HG03039 (cell line): ENCODE measurements at regions not wholly inside any gene's neighbourhood (a gene's known extent, or its start where the extent isn't known, plus 50 kb on each side); places are given as distances from the start of the nearest gene placed in this dataset.
"Not testable (repeated sequence)": the region's sequence is repeated elsewhere in the genome, so short reads cannot be mapped to it uniquely, and the experiment has no call there.

ENCODE experiments used
- ATAC-seq: cut with Tn5 transposase; IDR thresholded peaks from one replicate; pipeline ENCODE4 v1.9.1; 2021; ENCODE audit warnings: mild to moderate bottlenecking, moderate library complexity; ENCODE audit not compliant: unreplicated experiment

DNA sequence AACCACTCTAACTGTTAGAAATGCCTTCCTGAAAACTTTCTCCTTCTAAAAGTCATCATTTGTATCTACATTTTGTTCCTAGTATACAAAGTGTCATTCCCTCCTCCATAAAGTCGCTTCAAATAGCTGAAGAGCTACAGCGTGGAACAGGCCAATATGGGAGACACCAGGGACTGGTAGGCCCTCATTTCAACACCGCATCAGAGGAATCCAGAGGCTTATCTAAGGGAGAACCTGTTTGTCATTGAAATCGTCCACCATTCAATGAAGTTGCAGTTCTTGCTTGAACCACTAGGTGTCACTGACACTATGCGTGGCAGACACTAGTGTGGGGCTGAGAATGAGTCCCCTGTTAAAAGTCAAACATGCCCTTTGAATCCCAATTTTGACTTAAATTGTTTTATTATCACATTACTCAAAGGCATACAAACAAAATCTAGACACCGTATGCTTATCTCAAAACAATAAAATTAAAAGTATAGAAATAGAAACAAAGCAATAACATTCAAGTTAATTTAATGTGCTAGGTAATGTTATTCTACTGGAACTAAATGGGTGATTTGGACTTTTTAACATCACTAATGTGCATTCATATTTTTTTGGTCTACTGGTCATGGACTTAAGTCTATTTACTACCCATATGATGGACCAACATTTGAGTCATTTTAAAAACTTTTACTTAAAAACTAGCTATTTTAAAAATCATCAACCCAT, 182.3 kb downstream of the FCRL5 start:
- ATAC-seq, result no peak

DNA sequence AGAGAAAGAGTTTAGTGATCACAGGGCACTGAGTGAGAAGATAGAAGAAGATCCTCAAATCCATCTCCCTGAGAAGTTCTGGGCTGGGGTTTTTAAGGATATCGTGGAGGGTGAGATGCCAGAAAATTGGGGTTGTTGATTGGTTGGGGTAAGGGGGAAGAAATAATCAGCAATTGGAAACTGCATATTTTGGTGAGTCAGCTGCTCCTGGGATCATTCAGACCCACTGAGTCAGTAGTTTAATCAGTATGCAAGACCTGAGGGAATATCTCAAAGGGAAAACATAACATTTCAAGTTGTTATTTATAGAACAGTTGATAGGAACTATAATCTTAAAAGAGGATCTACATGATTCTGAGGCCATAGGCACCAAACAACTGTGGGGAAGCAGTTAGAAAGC, 183.4 kb downstream of the FCRL5 start:
- ATAC-seq, result not testable (repeated sequence)

DNA sequence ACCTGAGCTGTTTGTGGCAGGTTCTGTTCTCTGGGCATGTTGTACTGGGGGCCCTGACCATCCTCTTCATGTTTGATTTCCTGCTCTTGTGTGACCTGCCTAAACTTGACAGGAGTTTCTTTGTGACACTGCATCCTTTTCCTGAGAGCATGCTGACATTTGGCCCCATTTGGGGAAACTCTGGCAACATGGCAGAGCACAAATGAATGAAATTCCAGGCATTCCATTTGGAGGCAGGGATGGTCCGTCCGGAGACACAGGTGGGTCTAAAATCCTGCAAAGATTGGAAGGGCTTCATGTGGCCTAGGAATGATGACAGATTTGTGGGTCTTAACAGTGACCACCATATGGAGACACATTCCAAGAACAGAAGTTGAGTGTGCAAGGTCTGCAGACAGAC, 184.0 kb downstream of the FCRL5 start:
- no peak for ATAC-seq

DNA sequence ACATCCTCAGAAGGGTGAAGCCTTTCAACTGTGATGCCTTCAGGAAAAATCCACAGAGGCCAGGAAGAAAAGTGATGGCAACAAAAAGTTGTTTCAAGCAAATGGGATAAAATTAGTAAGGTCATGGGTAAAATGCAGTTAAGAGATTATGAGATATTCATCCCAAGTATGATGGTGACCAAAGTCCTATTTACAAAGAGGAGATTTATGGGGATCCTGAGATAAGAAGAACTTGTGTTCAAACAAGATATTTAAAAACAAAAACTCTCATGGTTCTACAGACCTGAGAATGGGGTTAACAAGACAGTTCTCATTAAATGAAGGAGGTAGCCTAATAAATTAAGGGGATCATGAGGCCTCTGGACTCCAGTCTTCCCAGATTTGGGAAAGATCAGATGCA, 184.4 kb downstream of the FCRL5 start:
- ATAC-seq, result no peak

DNA sequence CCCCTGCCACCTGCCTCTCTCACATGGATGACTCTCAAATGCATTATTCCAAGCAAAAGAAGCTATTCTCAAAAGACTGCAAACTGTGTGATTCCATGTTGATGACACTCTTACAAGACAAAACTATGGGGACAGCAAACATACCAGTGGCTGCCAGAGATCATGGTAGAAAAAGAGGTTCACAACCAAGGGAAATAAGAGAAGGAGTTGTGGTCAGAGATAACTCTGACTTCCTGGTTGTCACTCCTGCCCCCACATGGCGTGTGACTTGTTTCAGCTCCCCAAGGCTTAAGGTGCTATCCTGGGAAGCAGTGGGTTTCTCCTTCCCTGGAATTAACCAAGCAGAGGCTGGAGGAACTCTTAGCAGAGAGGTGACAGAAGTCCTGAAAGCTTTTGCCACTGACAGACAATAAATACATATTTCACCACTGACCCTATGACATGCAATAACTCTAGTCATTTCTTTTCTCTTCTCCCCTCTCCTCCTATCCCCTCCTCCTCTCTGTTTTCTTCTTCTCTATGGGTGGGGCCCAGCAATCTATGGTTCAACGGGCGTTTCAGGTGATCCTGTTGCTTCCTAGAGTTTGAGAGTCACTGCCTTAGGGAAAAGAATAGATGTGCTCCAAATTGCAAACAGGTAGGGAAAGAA, 185.1 kb downstream of the FCRL5 start:
- ATAC-seq, result no peak

DNA sequence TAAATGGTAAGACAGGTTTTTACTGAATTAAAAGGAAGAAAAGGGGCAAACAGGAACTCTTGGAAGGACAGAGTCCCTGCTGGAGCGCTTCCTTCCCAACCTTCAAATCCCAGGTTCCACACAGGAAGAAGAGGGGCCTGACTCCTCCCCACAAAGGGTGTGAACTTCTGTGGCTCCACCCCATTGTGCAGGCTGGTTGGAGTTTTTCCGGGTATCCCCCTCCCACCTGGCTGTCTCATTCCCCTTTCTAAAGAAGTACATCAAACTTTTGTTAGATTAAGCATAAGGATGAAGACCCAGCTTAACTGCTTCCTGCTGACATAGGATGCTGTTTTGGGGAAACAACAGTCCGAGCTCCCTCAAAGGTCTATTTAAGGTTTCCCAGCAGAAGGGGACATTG, 187.7 kb downstream of the FCRL5 start:
- no peak for ATAC-seq

DNA sequence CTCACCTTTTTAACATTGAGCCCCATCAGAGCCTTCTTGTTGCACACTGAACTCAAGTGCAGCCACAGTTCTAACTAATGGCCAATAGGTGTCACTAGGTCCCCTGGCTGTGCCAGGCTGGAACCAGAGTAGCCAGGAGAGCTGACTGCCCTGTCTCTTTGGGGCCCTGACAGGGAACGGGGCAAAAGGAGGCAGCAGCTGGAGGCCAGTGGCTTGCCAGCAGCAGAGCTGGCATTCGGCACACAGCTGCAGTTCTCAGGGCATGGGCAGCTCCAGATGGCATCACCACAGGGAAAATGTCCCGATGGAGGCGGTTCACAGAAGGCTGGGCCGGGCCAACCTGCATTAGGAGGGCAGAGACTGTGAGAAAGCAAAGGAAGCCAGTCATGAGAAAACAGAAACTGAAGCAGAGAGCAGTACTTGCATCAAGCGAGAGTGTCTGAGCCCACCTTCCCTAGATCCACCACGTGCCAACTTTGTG, 188.6 kb downstream of the FCRL5 start:
- ATAC-seq, result peak; percentile 76

DNA sequence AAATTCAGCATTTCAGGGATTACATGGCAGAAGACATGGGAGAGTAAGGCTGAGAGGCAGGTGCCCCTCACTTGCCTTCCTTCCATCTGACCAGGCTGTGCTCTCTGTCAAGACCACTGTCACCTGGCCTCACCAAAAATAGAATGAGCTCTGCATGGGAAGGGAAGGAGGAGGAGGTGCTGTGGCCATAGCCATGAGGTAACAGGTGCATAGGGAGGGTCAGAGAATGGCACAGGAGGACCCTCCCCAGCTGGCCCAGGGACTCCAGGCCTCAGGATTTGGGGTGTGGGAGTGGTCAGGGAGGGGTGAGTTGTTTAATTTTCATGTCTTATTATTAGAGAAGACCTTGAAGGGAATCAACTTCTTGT, 192.3 kb downstream of the FCRL5 start:
- ATAC-seq, result no peak

DNA sequence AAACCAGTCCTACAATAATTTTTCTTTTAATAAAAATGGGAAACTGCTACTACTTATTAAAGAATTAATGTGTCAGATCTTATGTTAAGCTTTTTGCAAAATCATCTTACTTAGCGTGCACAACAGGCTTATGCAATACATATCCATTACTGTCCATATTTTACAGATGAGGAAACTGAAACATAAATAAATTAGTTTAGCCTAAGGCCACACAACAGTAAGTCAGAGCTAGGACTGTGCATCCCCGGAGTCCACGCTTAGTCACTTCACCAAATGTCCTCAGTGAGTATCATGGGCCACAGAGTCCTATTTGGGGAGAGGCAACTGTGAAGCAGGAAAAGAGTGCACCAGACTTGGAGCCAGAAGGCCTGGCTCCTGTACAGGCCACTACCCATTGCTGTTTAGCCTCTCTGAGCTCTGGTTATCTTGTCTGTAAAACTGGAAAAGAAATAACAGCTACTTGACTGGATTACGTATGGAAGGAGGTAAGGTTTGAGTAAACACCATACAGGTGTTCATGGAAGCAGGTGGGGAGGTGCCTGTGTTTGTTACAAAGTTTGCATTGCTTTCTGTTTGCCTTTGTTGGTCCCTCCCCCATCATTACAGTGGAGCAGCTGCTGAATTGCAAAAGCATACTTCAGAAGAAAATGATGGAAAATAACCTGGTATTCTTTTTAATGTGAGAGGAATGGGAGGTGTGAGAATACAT, 192.8 kb downstream of the FCRL5 start:
- ATAC-seq, result no peak

DNA sequence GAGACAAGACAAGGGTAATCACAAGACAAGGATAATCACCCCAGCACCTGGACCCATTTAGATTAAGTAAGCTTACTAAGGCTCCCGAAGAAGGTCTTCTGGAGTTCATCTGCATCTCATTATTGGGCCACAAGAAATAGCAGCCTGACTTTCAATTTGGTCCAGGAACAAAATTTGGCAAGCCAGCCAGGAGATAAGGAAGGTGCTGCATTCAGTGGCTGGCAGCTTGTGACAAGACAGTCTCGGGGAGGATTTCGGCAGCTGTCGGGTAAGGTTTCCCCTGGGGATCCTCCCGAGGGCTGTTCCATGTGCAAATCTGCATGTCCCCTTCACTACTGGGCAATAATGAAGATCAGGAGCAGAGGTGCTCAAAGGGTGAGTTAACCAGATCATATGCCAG, 195.2 kb downstream of the FCRL5 start:
- ATAC-seq, result no peak

DNA sequence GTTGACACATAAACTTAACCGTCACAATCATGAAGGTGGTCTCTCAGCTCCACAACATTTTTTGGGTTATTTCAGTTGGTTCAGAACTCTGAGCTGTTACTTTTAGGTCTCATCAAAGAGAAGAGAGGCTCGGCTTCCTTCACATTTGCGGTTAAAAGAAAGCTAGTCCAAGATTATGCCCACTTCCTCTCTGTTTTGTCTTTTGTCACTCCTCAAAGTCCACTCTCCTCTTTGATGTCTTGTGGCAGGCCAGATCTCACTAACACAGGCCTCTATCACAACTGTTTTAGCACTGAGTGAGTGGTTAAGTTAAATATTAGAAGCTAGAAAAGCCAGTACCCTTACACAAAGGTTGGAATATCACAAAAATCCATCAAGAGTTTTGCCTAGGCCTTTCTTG, 195.7 kb downstream of the FCRL5 start:
- ATAC-seq, result no peak

DNA sequence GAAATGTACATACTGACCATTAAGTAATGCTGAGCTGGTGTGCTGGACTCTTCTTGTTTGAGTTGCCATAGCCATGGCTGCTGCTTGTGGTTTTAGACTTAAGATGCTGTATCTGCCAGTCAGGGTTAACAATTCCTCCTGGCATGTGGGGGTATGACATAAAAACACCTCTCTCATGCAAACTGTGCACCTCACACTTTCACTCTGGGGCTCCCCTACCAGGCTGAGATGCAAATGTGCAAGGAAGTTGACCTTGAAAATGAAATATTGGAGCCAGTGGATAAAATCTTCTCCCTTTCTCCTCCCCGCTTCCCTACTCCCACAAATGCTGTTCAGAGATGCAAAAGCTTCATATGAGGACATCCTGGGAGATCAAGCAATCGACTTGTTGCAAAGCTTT, 198.8 kb downstream of the FCRL5 start:
- no peak for ATAC-seq

DNA sequence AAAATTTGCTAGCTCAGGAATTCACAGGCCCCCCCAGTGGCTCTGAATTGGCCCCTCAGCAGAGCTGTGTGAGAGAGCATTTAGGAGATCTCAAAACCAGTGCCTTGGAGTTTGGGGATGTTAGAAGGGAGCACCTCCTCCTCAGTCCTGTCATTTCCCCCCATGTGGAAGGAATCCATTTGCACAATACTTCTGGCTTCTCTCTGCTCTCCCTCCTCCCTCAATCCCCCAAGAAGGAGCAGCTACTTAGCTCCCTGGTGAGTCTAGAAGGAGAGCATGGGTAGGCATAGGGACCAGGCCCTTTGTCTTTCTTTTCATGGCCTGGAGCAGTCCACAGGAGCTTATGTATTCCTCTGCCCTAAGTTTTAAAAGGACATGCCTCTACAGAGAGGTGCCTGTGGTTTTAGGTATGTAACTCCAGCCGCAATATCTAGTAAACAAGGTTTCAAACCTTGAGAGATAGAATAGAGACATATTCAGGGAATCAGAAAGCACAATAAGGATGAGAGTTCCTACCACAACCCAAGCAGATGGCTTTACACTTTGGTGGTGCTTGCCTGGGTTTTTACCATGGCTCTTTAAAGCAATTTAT, 199.4 kb downstream of the FCRL5 start:
- ATAC-seq, result no peak

DNA sequence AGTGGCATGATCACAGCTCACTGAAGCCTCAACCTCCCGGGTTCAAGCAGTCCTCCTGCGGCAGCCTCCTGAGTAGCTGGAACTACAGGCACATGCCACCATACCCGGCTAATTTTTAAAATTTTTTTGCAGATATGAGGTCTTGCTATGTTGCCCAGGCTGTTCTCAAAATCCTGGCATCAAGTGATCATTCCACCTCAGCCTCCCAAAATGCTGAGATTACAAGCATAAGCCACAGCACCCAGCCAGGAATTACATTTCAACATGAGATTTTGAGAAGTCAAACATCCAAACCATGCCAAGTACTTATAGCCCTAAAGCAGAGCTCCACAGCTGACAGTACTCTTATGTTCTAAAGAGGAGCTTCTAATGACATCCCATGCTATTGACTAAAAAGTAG, 200.1 kb downstream of the FCRL5 start:
- ATAC-seq, result no peak

DNA sequence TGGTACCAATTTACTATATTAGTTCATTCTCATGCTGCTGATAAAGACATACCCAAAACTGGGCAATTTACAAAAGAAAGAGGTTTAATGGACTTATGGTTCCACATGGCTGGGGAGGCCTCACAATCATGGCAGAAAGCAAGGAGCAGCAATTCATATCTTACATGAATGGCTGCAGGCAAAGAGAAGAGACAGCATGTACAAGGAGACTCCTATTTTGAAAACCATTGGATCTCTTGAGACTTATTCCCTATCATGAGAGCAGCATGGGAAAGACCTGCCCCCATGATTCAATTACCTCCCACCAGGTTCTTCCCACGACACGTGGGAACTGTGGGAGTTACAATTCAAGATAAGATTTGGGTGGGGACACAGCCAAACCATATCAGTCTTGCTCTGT, 200.5 kb downstream of the FCRL5 start:
- ATAC-seq, result not testable (repeated sequence)

DNA sequence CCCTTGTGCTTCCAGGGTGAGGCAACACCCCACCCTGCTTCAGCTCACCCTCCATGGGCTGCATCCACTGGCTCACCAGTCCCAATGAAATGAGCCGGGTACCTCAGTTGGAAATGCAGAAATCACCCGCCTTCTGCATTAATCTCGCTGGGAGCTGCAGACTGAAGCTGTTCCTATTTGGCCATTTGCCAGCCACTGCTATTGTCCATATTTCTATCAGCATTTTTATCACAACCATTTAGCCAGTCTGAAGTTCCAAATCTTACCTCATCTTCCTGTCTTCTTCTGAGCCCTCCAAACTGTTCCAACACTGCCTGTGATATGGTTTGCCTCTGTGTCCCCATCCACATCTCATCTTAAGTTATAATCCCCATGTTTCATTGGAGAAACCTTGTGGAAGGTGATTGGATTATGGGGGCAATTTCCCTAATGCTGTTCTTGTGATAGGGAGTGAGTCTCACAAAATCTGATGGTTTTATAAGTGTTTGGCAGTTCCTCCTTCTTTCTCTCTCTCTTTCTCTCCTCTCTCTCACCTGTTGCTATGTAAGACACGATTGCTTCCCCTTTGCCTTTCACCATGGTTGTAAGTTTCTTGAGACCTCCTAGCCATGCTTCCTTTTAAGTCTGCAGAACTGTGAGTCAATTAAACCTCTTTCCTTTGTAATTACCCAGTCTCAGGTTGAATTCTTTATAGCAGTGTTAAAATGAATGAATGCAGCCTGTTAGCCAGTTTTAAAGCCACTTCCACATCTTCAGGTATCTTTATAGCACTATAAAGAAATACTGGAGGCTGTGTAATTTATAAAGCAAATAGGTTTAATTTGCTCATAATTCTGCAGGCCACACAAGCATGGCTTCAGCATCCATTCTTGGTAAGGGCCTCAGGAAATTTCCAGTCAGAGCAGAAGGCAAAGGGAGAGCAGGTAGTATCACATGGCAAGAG, 203.5 kb downstream of the FCRL5 start:
- ATAC-seq, result no peak

DNA sequence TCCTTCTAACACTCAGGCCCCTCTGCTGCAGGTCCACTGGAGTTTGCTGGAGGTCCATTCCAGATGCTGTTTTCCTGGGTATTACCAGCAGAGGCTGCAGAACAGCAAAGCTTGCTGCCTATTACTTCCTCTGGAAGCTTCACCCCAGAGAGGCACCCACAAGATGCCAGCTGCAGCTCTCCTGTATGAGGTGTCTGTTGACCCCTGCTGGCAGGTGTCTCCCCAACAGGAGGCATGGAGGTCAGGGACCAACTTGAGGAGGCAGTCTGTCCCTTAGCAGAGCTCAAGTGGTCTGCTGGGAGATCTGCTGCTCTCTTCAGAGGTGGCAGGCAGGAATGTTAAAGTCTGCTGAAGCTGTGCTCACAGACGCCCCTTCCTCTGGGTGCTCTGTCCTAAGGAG, 204.8 kb downstream of the FCRL5 start:
- ATAC-seq, result no peak

DNA sequence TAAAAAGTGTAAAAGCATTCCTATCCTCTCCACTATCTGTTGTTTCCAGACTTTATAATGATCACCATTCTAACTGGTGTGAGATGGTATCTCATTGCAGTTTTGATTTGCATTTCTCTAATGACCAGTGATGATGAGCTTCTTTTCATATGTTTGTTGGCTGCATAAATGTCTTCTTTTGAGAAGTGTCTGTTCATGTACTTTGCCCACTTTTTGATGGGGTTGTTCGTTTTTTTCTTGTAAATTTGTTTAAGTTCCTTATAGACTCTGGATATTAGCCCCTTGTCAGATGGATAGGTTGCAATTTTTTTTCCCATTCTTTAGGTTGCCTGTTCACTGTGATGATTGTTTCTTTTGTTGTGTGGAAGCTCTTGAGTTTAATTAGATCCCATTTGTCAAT, 199.6 kb upstream of the ETV3 start:
- ATAC-seq, result not testable (repeated sequence)

DNA sequence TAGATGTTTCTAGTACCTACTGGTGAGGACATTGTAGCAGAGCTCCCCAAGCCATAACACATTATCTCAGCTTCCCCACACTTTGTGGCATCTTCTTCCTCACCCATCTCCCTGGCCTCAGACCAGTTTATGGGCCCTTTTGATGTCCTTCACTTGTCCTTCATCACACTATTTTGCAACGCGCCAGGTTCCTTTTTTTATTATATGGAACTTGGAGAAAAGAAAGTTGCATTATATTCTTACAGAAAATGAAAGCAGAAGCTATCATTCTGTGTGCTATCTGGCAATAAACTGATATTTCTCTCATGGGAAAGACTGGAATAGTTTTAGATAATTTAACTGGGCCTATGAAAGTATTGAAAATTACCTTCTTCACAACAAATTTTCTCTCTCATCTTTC, 196.9 kb upstream of the ETV3 start:
- ATAC-seq, result no peak

DNA sequence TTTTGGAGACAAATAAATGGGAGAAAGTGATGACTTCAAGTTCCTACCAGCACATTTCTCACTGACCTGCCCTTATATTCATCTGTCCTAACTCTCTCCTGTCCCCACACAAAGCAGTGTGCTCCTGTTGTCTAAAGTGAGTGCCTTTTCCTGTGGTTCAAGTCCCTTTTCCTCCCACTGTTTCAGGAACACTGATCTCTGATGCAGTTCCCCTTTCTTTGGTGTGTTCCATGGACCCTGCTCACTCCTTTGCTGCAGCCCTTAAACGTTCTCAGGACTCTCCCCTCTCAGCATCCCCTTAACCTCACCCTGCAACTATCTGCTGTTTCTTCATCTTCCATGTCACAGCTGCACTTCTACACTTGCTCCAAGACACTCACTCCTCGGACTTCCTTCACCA, 195.8 kb upstream of the ETV3 start:
- ATAC-seq, result no peak

DNA sequence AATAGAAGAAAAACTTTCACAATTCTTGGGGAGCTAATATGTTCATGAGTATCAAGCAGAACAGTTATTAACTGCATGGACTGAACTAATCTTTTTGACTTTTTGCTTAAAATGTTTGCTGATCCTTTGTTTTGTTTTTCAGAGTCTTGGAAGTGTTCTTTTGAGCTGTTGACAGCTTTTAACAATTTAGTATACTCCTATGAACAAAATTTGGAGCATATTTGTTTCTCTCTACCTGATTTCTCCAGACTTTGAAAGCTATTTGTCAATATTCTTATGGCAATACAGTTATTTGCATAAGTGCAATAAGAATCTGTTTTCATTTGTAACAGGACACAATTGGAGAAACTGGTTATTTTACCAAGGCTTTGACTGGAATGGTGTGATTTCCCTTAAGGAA, 192.0 kb upstream of the ETV3 start:
- not testable (repeated sequence) for ATAC-seq
